GM06990 (cell line): ENCODE measurements at regions not wholly inside any gene's neighbourhood (a gene's known extent, or its start where the extent isn't known, plus 50 kb on each side); places are given as distances from the start of the nearest gene placed in this dataset.

Source experiments
- DNase-seq: peaks from one replicate; pipeline ENCODE4 v3.0.0-alpha.2; 2011; ENCODE audit not compliant: insufficient read length; ENCODE audit errors: extremely low read depth
- H3K27me3 ChIP-seq: replicated peaks from 2 replicates; pipeline ENCODE4 v1.6.0; 2011; ENCODE audit warnings: low read length; ENCODE audit not compliant: control insufficient read depth, insufficient read depth
- H3K36me3 ChIP-seq: 2 replicates; pipeline ENCODE4 v1.5.1; 2011; ENCODE audit warnings: low read length; ENCODE audit not compliant: control insufficient read depth, insufficient read depth
- H3K4me3 ChIP-seq: replicated peaks from 2 replicates; pipeline ENCODE4 v1.5.1; 2011; ENCODE audit warnings: low read depth, mild to moderate bottlenecking, control low read depth, low read length
- CTCF ChIP-seq: IDR thresholded peaks from 2 replicates; pipeline ENCODE4 v1.5.1; 2011; ENCODE audit warnings: low read length, control low read depth, mild to moderate bottlenecking, inconsistent platforms; ENCODE audit not compliant: insufficient read depth, poor library complexity, severe bottlenecking

- no peaks in the 10 kb centered on the region for H3K27me3 ChIP-seq
- no peak for TF ChIP-seq CTCF
- no peak for DNase-seq
- H3K4me3 ChIP-seq: no peak overlapping the region
- H3K36me3 ChIP-seq: no peaks in the 10 kb centered on the region
Observed at GRCh38 chr6:74058606-74059005, 362.6 kb downstream of the CD109 start.

GRCh38 chr6:74057326-74057725 is 361.3 kb downstream of the CD109 start:
- no peaks in the 10 kb centered on the region for H3K36me3 ChIP-seq
- H3K4me3 ChIP-seq: no peak overlapping the region
- DNase-seq: no peak
- H3K27me3 ChIP-seq: no peaks in the 10 kb centered on the region
- TF ChIP-seq CTCF: no peak

- TF ChIP-seq CTCF: no peak
- H3K27me3 ChIP-seq: no peaks in the 10 kb centered on the region
- no peak overlapping the region for H3K4me3 ChIP-seq
- no peaks in the 10 kb centered on the region for H3K36me3 ChIP-seq
- no peak for DNase-seq
Observed at GRCh38 chr6:74054190-74054589, 358.2 kb downstream of the CD109 start.

- Histone ChIP-seq H3K4me3 (no peak overlapping the region), H3K27me3 (no peaks in the 10 kb centered on the region), H3K36me3 (no peaks in the 10 kb centered on the region)
- TF ChIP-seq CTCF: no peak
- no peak for DNase-seq
Observed at GRCh38 chr6:74050921-74051320, 354.9 kb downstream of the CD109 start.

- no peak overlapping the region for H3K4me3 ChIP-seq
- no peak for DNase-seq
- H3K36me3 ChIP-seq: no peaks in the 10 kb centered on the region
- no peak for TF ChIP-seq CTCF
- H3K27me3 ChIP-seq: no peaks in the 10 kb centered on the region
Observed at GRCh38 chr6:74048387-74048786, 352.4 kb downstream of the CD109 start.

- H3K36me3 ChIP-seq: no peaks in the 10 kb centered on the region
- no peak for DNase-seq
- TF ChIP-seq CTCF: no peak
- no peaks in the 10 kb centered on the region for H3K27me3 ChIP-seq
- no peak overlapping the region for H3K4me3 ChIP-seq
Observed at GRCh38 chr6:74044417-74045096, 348.6 kb downstream of the CD109 start.
